ENCODE measurements at regions not wholly inside any gene's neighbourhood (a gene's known extent, or its start where the extent isn't known, plus 50 kb on each side); places are given as distances from the start of the nearest gene placed in this dataset.

DNA sequence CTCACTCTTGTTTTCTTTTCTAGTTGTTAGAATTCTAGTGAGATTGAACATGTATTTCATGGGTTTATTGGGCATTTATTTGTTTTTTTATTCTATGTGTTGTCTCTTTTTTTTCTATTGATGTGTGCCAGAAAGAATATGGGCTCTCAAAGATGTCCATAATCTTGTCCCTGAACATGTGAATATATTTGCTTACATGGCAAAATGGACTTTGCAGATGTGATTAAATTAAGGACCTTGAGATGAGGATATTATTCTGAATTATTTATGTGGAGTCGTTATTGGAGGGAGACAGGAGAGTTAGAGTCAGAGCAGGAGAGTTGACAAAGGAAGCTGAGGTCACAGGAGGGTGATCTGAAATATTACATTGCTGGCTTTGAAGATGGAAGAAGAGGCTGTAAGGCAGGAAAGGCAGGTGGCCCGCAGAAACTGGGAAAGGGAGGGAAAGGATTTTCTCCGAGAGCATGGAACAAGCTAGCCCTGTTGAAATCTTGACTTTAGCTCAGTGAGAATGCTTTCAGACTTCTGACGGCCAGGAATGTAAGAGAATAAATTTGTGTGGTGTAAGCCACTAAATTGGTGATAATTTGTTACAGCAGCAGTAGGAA is 82.8 kb downstream of the NABP1 start:
- H3K27me3 Mint-ChIP-seq (ENCODE audit: insufficient read depth), result peaks cover 5% of the 10 kb centered on the region; the same call in 1 of the 2 replicates
- H3K4me3 Mint-ChIP-seq, result no peak overlapping the region
- TF ChIP-seq, protein P1, sequence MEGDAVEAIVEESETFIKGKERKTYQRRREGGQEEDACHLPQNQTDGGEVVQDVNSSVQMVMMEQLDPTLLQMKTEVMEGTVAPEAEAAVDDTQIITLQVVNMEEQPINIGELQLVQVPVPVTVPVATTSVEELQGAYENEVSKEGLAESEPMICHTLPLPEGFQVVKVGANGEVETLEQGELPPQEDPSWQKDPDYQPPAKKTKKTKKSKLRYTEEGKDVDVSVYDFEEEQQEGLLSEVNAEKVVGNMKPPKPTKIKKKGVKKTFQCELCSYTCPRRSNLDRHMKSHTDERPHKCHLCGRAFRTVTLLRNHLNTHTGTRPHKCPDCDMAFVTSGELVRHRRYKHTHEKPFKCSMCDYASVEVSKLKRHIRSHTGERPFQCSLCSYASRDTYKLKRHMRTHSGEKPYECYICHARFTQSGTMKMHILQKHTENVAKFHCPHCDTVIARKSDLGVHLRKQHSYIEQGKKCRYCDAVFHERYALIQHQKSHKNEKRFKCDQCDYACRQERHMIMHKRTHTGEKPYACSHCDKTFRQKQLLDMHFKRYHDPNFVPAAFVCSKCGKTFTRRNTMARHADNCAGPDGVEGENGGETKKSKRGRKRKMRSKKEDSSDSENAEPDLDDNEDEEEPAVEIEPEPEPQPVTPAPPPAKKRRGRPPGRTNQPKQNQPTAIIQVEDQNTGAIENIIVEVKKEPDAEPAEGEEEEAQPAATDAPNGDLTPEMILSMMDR (IDR thresholded peaks at IDR 0.05), result no peak
- H3K4me1 Mint-ChIP-seq (ENCODE audit: low read depth), result peaks cover 10% of the 10 kb centered on the region
- H3K36me3 Mint-ChIP-seq (ENCODE audit: low read depth), result no peaks in the 10 kb centered on the region; the same call in 1 of the 2 replicates
- DNase-seq, result no peak
- no peak overlapping the region for H3K27ac Mint-ChIP-seq
- H3K9me3 Mint-ChIP-seq, result no peaks in the 10 kb centered on the region

DNA sequence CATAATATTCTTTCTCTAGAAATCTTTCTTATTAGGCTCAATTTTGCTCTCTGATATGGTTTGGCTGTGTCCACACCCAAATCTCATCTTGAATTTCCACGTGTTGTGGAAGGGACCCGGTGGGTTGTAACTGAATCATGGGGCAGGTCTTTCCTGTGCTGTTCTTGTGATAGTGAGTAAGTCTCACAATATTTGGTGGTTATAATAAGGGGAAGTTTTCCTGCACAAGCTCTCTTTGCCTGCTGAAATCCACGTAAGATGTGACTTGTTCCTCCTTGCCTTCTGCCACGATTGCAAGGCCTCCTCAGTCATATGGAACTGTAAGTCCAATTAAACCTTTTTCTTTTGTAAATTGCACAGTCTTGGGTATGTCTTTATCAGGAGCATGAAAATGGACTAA is 73.8 kb downstream of the CAVIN2 start:
- TF ChIP-seq, protein P1 (IDR thresholded peaks at IDR 0.05), result no peak
- H3K36me3 Mint-ChIP-seq (ENCODE audit: low read depth), result peaks cover 6% of the 10 kb centered on the region; the same call in 1 of the 2 replicates
- H3K27ac Mint-ChIP-seq, result no peak overlapping the region
- peaks cover 6% of the 10 kb centered on the region for H3K9me3 Mint-ChIP-seq
- H3K4me1 Mint-ChIP-seq (ENCODE audit: low read depth), result no peaks in the 10 kb centered on the region
- no peak for DNase-seq
- H3K4me3 Mint-ChIP-seq, result no peak overlapping the region
- H3K27me3 Mint-ChIP-seq (ENCODE audit: insufficient read depth), result peaks cover 11% of the 10 kb centered on the region

DNA sequence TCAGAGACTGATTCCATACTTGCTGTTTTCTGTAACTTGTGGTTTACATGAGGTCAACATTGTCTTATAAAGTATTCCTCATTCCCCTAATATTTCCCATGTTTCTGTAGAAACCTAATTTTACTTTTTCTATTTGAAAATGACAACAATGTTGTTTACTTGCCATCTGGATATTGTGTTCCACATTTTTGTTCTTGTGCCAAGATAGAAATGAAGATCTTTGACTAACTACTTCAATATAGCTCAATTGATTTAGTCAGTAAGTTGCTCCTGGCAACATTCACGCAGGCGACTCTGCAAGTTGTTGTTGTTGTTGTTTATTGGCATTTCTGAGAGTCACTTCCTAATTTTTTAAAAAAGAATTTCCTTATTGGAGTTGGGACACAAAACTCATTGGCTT is 69.5 kb downstream of the CAVIN2 start:
- Mint-ChIP-seq H3K4me3 (no peak overlapping the region), H3K27me3 (ENCODE audit: insufficient read depth) (peaks cover 5% of the 10 kb centered on the region), H3K4me1 (ENCODE audit: low read depth) (no peaks in the 10 kb centered on the region), H3K27ac (no peak overlapping the region), H3K36me3 (ENCODE audit: low read depth) (peaks cover 6% of the 10 kb centered on the region; the same call in 1 of the 2 replicates), H3K9me3 (peaks cover 6% of the 10 kb centered on the region)
- DNase-seq, result no peak
- TF ChIP-seq, protein P1 (IDR thresholded peaks at IDR 0.05), result no peak

DNA sequence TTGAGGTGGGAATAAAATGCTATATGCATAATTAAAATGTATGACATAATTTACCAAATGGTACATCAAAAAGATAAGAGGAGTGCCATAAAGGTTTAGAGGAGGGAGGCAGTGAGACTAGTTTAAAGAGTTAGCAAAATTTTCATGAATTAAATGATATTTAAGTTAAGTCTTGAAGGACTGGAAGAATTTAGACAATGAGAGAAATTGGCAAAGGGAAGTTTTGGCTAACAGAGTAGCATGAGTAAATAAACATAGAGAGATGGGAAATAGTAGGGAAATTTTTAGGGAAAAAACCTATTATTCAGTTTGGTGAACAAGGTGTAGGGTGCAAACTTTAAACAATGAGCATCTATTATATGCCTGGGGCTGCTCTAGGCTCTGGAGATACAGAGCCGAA is 68.8 kb downstream of the CAVIN2 start:
- DNase-seq, result no peak
- Mint-ChIP-seq H3K27ac (no peak overlapping the region), H3K27me3 (ENCODE audit: insufficient read depth) (peaks cover 4% of the 10 kb centered on the region), H3K36me3 (ENCODE audit: low read depth) (peaks cover 6% of the 10 kb centered on the region; the same call in 1 of the 2 replicates), H3K9me3 (peaks cover 6% of the 10 kb centered on the region), H3K4me1 (ENCODE audit: low read depth) (no peaks in the 10 kb centered on the region), H3K4me3 (no peak overlapping the region)
- TF ChIP-seq, protein P1 (IDR thresholded peaks at IDR 0.05), result no peak

DNA sequence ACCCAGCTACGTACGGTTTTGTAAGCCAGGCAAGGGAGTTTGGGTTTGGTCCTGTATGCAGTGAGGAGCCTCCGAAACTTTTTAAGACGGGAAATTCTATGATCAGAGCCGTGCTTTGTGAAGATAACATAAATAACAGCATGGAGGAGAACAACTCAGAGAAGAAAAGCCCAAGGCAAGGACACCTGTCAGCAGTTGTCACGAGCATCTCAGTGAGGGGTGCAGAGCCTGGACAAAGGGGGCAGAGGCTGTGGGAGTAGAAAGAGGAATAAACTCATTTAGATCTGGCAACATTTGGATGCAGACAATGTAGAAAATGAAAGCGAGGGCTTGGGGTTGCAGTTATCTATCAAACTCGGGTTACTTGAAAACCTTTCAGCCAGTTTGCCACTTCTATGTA is 64.5 kb downstream of the CAVIN2 start:
- H3K4me3 Mint-ChIP-seq, result peak overlapping the region; percentile 10; the same call in 1 of the 2 replicates
- no peaks in the 10 kb centered on the region for H3K36me3 Mint-ChIP-seq (ENCODE audit: low read depth)
- DNase-seq, result no peak
- H3K27ac Mint-ChIP-seq, result no peak overlapping the region
- no peaks in the 10 kb centered on the region for H3K9me3 Mint-ChIP-seq
- H3K4me1 Mint-ChIP-seq (ENCODE audit: low read depth), result no peaks in the 10 kb centered on the region
- TF ChIP-seq, protein P1 (IDR thresholded peaks at IDR 0.05), result no peak
- H3K27me3 Mint-ChIP-seq (ENCODE audit: insufficient read depth), result peaks cover 7% of the 10 kb centered on the region
